ENCODE measurements at regions not wholly inside any gene's neighbourhood (a gene's known extent, or its start where the extent isn't known, plus 50 kb on each side); places are given as distances from the start of the nearest gene placed in this dataset.

DNA sequence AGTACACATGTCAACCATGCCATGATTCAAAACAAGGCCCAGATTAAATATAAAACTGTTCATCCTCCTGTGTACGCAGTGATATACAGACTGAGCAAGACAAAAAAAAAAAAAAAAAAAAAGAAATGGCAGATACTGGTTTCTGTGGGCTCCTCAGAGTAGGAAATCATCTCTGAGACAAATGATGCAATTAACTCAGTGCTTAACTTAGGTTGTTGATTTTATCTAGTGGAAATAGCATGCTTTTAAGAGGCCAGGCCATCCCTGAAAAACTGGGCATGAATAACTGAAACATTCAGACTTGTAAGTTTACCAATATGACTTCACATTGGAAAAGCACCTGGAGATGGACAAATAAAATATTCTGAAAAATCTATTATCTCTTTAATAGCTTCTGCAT is 69.0 kb downstream of the DKK1 start:
- TF ChIP-seq, protein P1, sequence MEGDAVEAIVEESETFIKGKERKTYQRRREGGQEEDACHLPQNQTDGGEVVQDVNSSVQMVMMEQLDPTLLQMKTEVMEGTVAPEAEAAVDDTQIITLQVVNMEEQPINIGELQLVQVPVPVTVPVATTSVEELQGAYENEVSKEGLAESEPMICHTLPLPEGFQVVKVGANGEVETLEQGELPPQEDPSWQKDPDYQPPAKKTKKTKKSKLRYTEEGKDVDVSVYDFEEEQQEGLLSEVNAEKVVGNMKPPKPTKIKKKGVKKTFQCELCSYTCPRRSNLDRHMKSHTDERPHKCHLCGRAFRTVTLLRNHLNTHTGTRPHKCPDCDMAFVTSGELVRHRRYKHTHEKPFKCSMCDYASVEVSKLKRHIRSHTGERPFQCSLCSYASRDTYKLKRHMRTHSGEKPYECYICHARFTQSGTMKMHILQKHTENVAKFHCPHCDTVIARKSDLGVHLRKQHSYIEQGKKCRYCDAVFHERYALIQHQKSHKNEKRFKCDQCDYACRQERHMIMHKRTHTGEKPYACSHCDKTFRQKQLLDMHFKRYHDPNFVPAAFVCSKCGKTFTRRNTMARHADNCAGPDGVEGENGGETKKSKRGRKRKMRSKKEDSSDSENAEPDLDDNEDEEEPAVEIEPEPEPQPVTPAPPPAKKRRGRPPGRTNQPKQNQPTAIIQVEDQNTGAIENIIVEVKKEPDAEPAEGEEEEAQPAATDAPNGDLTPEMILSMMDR (IDR thresholded peaks at IDR 0.05; ENCODE audit: insufficient read depth, low read depth, low read length), result no peak
- TF ChIP-seq EZH2 (IDR thresholded peaks at IDR 0.05; ENCODE audit: insufficient read depth, low read length), result no peak

Measured in astrocyte (in vitro differentiated cells and primary cell).